GM11168 (cell line): ENCODE measurements at regions not wholly inside any gene's neighbourhood (a gene's known extent, or its start where the extent isn't known, plus 50 kb on each side); places are given as distances from the start of the nearest gene placed in this dataset.
"Not testable (repeated sequence)": the region's sequence is repeated elsewhere in the genome, so short reads cannot be mapped to it uniquely, and the experiment has no call there.

ENCODE experiments used
- in situ Hi-C: fragments of 300-500 bp; cut with MboI; formaldehyde crosslinking; loops from one replicate; pipeline ENCODE4 v1.12.0; 2022; ENCODE audit warnings: low sequenced_read_pairs; ENCODE audit not compliant: unreplicated experiment

GRCh38 chr7:68610701-68611100, 987.6 kb upstream of the AUTS2 start:
- in situ Hi-C loops: no loop called here

DNA sequence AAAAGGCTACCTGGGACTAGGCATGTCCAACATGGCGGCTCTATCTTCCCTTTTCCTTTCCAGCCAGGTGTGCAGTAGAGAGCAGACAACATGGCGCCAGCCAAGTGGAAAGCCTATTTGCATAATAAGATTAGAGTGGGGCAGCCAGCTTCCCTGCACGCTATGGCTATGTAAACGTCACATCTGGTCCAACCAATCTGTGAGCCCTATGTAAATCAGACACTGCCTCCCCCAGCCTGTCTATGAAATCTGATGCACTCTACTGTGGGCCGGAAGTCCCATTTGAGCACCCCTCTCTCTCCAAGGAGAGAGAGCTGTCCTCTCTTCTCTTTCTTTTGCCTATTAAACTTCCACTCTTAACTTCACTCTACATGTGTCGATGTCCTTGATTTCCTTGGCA, 984.9 kb upstream of the AUTS2 start:
- in situ Hi-C loops: no loop called here

- in situ Hi-C loops: no loop called here
Measured at GRCh38 chr7:68613897-68614296, 984.4 kb upstream of the AUTS2 start.

GRCh38 chr7:68619526-68619925, 978.7 kb upstream of the AUTS2 start:
- in situ Hi-C loops: no loop called here

DNA sequence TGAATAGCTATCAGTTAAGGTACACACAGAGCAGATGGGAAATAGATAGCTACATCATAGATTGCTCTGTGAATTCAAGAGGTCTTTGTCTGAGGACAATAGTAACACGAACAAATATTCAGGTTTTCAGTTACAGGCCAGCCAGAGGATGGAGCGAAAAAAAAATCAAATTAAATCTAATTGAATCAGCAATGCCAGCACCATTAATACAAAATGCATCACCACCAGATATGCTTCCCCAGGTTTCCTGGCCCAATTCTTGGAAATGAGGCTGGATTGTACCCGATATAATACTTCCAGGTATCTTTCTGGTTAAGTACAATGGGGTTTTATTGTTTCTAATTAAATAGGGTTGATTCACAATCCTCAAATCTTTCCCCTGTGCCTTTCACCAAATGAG, 975.8 kb upstream of the AUTS2 start:
- in situ Hi-C loops: no loop called here

DNA sequence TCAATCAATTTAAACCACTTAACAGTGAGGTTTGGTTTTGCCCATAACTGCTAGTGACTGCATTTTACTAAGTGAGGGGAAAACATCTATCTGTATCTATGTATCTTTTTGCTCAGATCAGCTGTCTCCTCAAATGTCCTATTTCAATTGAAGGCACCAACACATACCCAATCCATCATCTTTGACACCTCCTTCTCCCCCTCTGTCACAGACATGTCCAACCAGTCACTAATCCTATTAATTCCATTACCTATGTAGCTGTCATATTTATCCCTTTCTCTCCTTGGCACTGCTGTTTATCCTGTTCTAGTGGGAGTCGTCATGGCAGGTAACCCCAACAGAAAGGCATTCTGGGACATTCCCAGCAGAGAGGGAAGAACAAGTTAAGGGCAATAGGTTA, 975.2 kb upstream of the AUTS2 start:
- in situ Hi-C loops: no loop called here

DNA sequence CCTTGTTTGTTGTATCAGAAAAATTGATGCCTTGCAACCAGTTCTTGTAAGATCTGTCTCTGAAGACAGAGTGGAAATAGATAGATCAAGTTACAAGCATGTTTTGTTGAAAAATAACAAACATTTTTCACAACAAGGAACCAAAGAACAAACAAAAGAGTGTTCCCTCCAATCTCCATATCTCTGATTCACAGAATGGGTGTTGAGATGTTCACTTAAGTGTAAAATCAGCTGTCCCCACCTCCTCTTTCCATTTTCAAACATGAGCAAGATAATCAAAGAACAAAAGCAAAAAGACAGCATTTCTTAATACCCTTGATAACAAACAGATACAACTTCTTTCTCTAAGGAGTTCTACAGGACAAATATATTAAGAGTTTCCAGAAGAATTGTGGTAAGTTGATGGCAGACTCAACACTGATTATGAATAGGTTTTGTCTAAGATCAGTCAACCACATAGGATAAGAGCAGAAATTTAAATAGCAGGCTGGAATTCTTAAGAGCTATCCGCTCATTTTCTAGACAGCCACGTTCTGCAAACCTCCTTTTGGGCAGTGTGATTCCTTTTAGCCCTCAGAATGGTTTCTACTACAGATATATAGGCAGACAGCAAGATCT, 970.9 kb upstream of the AUTS2 start:
- in situ Hi-C loops: no loop called here

DNA sequence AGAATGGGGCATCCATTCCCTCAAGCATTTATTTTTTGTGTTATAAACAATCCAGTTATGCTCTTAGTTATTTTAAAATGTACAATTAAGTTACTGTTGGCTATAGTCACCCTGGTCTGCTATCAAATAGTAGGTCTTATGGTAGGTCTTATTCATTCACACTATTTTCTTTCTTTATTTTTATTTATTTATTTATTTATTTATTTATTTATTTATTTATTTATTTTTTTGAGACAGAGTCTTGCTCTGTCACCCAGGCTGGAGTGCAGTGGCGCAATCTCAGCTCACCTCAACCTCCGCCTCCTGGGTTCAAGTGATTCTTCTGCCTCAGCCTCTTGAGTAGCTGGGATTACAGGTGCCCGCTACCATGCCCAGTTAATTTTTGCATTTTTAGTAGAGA, 967.4 kb upstream of the AUTS2 start:
- in situ Hi-C loops: not testable (repeated sequence)

GRCh38 chr7:68640103-68640502, 958.2 kb upstream of the AUTS2 start:
- in situ Hi-C loops: no loop called here

DNA sequence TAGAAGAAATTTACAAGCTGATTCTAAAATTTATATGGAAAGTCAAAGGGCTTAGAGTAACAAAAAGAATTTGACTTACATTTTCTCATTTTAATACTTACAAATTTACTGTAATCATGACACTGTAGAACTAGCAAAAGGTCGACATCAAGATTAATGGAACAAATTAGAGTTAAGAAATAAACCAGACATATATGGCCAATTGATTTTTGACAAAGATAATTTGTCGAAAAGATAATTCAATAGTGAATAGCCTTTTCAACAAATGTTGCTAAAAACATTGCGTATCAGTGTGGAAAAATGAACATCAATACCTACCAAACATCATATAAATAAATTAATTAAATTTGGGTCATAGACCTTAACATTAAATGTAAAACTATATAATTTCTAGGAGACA, 955.5 kb upstream of the AUTS2 start:
- in situ Hi-C loops: no loop called here

GRCh38 chr7:68663392-68663791, 934.9 kb upstream of the AUTS2 start:
- in situ Hi-C loops: no loop called here

DNA sequence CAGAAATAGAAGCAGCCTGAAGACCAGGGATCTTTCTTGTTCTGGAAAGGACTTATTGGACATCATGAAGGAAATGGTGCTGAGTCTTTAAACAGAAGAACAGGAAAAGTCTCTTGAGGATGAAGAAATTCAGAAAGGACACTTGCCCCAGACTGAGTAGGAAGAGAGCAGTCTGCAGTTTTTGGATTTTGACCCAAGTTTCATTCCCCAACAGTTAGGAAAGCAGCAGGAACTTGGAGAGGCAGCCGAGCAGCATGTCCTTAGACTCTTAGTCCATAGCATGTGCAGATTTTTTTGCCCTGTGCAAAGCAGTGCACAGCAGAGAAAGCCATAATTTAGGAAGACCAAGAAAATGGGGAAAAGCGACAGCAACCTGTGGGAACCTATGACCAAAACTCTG, 927.2 kb upstream of the AUTS2 start:
- in situ Hi-C loops: no loop called here

DNA sequence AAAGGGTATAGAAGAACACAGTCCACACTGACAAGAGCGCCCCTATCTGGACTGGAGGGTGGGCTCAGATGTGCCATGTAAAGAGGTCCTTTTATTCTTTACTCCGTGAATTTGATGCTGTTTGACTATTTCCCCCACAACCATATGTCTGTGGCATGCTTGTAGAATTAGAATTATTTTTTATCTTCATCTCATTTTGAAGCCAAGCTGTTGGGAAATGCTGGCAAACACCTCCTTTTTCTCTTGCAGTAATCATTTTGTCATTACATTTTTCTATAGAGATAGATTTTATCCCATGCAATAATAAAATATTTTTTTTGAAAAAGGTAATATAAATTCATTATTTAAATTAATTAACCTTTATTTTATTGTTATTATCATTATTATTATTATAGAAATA, 926.6 kb upstream of the AUTS2 start:
- in situ Hi-C loops: no loop called here

- in situ Hi-C loops: no loop called here
Measured at GRCh38 chr7:68674826-68675225, 923.4 kb upstream of the AUTS2 start.

DNA sequence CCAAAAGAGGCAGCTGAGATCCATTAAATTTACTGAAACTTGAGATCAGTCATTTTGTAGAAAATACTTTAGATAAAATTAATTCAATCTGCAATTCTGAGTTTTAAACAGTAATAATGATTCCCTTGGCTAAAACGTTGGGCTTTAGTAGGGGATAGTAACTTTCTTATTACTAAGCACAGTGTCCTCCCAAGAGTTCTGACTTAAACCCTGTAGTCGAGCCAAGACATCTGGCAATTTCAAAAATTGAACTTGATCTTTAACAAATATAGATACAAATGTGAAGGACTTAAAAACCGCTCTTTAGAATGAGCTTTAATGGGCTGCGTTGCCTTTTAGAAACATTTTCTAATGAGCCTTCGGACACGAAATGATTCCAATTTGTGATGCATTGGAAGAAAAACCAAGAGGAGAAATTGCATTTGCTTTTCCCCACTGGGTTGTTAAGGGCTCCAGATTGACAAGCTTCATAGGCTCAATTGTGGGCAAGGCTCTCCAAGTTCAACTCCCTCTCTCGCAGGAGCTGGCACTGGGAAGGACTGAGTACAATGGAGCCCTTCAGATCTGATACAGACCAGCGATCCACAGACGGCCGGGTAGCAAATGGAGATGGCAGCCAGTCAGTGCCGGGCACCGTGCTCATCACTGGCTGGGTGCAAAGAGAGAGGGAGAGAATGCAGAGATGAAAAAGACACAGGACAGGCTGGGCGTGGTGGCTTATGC, 921.3 kb upstream of the AUTS2 start:
- in situ Hi-C loops: no loop called here

- in situ Hi-C loops: no loop called here
Measured at GRCh38 chr7:68678196-68678595, 920.1 kb upstream of the AUTS2 start.

- in situ Hi-C loops: no loop called here
Measured at GRCh38 chr7:68679459-68680234, 918.6 kb upstream of the AUTS2 start.

GRCh38 chr7:68680235-68680872, 917.9 kb upstream of the AUTS2 start:
- in situ Hi-C loops: no loop called here

DNA sequence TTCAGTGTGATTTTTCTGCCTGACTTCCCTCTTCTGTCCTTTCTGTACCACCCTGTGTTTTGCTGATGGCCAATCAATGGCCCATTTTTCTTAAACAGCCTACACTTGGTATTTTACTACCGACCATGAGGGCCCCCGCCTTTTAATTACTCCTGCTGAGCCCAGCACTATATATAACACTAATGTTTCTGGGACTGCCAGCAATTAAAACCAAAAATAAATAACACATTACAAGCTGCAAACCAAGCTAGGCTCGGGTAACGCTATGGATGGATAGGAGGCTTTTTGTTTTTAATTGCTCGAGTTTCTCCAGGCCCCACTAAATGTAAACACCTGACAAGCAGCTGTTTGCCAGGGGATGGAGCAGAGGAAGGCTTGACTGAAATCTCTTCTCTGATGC, 915.4 kb upstream of the AUTS2 start:
- in situ Hi-C loops: no loop called here

DNA sequence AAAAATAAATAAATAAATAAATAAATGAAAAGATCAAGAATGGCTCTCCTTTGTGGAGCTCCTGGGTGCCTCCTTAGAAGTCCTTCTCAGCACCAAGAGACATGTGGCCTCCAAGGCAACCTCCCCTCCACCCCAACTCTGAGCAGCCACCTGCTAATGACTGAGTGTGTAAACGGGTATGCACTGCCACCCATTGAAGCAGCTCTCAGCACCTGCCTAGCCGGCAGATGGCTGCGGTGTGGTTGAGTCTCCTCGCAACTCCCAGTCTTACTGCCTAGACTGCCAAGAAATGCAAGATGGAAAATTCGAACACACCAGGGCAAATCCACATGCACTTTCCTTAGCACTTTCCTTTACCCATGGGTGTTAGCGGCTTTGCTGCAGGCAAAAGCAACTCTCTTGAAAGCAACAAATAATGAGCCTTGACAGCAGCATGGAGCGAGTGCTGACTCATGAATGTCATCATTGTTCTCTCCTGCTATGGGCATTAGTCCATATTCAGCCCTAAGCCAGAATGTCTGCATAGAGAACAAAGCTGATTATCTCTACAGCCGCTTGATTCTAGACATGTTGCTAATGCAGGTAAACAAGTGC, 913.9 kb upstream of the AUTS2 start:
- in situ Hi-C loops: no loop called here

GRCh38 chr7:68684996-68685395, 913.3 kb upstream of the AUTS2 start:
- in situ Hi-C loops: no loop called here
